Stimulated activated CD4-positive, alpha-beta T cell treated with anti-CD3 and anti-CD28 coated beads, Interleukin-2, amount 100 ng/mL, for 24 hours (primary cell): ENCODE measurements at regions not wholly inside any gene's neighbourhood (a gene's known extent, or its start where the extent isn't known, plus 50 kb on each side); places are given as distances from the start of the nearest gene placed in this dataset.
"Not testable (repeated sequence)": the region's sequence is repeated elsewhere in the genome, so short reads cannot be mapped to it uniquely, and the experiment has no call there.

Experiments used
- DNase-seq, 2 donors: peaks; one replicate each; pipeline ENCODE4 v3.0.0-alpha.2; 2020

DNA sequence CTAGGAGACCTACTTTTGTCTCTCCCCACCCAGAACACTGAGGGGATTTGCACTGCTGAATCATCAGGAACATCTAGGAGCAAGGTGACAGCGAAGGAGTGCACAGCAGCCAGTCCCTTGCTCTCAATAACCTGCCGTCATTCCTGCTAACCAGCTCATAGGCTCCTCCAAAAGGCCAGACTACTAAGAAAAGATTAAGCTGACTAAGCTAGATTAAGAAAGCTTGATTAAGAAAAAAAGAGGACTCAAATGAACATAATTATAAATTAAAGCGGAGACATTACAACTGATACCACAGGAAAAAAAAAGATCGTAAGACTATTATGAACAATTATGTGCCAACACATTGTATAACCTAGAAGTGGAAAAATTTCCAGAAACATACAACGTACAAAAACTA is 1254.8 kb upstream of the CHAC2 start:
- no peak for DNase-seq

DNA sequence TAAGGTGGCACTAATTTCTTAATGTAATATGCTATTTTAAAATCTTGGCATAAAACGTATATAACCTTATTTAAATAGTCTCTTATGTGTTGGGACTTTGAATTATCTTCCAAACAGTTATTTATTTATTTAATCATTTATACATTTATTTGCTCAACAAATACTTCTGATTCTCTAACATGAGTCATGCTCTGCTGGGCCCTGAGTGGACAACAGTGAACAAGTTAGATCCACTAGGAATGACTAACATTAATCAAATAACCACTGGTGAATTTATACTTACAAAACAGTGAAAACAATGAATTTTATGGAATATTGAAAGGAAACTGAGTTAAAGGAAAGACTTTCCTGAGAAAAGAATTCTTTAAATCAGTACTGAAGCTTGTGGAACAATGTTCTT is 1257.2 kb upstream of the CHAC2 start:
- no peak for DNase-seq

DNA sequence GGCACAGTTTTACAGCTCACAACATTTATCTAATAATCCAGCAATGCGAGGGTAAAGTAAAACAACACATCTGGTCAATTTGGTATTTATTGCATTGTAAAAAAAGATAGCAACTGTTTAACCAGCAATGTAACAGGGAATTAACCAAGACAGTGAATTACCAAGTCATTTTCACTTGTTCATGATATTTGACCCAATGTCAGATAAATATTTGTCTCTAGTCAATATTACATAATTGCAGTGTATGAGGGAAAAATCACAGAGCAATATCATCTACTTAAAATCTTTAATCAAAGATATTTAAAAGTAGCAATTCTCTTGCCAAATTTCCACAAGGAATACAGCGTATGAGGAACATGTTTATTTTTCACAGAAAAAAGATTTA is 1265.1 kb upstream of the CHAC2 start:
- no peak for DNase-seq

DNA sequence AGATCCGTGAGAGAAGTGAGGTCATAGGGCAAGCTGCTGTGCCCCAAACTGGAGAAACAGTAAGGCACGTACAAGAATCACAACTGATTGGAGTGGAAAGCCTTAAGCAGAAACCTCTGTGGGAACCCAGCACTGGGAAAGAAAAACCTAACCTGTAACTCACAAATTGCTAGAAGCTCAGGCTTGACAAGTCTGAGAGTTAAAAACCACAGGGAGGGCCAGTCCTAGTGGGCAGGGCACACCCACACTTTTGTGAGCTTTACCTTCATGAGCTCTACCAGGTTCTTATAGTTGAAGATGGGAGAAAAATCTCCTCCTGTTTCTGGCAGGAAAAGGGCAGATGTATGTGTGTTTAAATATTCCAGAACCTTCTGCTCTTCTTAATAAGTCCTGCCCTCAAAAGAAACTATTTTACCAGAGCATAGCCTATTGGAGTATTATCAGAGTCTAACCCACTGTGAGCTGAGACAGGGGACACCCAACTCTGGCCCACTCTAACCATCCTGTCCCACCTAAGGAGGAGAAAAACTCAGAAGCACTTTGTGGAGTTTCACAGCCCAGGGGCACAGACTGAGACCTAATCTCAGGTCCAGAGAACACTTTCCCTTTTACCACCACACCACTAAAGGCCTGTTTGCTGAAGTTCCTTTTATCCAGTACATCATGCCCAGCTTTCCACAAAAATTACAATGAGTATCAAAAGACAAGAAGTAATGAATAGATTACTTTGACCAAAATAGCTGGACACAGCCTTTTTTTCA is 1265.7 kb upstream of the CHAC2 start:
- no peak for DNase-seq

DNA sequence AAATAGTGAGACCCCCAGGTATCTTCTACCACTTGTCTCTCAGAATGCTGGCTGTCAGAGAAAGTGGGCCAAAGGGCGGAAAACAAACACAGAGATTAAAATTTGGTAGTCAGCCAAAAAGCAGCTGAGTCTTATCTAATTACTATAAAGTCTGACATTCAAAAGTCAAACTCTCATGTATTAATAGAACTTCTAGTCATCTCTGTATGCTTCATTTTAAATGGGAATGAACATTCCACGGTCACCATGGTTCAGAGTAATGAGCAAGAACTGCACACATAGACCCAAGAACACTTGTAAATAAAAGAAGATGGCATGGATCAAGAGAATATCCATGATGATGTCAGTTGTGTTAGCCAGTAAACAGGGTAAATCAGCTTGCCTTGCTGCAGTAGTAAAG is 1267.0 kb upstream of the CHAC2 start:
- no peak for DNase-seq

DNA sequence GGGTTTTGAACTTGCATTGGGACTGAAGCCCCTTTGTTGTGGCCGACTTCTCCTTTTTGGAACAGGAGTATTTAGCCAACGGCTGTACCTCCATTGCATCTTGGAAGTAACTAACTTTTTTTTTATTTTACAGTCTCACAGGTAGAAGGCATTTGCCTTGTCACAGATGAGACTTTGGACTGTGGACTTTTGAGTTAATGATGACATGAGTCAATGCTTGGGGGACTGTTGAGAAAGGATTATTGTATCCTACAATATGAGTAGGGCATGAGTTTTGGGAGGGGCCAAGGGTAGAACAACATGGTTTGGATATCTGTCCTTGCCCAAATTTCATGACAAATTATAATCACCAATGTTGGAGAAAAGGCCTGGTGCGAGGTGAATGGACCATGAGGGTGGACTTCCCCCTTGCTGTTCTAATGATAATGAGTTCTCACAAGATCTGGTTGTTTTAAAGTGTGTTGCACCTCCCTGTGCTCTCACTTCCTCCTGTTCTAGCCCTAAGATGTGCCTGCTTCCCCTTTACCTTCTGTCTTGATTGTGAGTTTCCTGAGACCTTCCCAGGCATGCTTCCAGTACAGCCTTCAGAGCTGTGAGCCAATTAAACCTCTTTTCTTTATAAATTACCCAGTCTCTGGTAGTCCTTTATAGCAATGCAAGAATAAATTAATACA is 1269.4 kb upstream of the CHAC2 start:
- no peak for DNase-seq

DNA sequence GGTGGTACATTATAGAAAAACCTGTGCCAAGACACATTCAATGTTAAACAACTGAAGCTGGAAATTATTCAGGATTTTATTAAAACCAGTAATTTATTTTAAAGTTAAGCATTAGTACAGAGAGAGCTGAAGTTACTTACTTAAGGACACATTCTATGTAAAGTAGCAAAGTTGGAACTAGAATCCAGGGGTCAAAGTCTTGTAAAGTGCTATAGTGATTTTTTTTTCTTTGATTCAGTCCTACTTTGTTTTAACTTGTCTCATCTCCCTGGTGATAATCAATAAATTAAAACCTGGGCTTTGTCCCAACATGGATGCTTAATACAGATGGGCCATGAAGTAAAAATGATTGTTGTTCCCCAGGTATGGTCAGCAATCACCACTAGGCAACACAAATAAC is 1271.8 kb upstream of the CHAC2 start:
- no peak for DNase-seq

DNA sequence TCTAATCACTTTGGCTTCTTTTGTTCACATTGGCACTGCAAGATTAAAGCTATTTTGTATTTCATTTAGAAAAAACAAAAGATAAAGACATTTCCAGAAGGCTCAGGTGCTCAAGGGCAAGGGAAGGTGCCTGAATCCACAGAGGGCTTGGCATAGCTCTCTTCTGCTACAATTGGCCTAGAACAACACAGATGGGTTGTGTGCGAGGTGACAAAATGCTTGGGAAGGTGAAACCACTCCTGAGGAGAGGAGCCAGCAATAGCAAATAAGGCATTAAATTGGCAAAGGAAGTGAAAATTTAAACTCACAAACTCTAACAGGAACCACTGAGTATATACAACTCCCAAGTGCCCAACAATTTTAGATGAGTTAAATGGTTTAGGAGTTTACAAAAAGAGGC is 1290.4 kb upstream of the CHAC2 start:
- DNase-seq, result no peak

DNA sequence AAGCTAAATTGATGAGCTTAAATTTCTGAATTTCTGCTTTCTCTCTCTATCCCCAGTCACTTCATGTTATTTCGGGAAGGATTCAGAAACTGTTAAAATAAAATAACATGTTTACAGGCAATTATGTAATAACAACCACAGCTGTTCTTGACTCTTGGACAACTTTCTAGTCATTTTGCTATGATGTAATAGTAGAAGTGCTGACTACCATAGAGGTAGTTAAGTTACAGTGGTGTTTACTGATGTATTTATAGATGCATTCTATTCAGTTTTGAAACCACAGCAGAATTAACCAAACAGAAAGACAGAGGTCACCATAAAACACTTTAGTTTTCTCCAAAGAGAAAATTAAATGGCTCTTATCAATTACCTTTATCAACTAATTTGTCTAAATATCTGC is 1292.0 kb upstream of the CHAC2 start:
- no peak for DNase-seq

DNA sequence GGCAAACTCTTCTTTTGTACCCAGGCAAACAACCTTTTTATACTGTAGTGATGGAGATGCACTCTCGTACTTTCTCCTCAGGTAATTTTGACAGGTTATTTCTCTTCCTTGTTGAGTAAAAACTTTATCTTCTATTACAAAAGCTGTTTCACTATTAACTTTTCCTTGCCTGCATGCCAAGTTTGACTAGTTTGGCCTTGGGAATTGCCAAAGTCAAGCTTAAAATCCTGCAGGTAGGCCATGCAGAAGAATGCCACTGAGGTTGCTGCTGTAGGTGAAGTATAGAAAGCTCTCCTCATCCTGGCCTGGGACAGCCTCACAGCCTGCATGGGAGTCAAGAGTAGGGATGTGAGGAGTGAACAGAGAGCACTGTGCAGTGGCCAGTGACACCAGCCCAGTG is 1293.5 kb upstream of the CHAC2 start:
- no peak for DNase-seq

DNA sequence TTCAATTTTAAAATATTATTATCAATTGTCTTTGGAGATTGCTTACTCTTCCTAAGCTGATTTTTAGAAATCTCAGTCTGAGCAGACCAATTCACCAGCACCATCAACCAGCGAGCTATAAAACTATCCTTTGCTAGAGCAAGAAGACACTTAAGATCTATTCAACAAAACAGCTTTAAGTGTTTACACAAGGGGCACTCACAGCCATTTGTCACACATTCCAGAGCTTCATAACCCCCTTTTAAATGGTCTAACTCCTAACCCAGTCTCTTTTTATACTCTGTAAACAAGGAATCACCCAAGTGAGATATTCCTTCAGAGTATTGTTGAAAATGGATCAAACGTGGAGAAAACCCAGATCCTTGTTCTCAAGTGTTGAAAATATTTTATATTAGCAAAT is 1294.1 kb upstream of the CHAC2 start:
- no peak for DNase-seq

DNA sequence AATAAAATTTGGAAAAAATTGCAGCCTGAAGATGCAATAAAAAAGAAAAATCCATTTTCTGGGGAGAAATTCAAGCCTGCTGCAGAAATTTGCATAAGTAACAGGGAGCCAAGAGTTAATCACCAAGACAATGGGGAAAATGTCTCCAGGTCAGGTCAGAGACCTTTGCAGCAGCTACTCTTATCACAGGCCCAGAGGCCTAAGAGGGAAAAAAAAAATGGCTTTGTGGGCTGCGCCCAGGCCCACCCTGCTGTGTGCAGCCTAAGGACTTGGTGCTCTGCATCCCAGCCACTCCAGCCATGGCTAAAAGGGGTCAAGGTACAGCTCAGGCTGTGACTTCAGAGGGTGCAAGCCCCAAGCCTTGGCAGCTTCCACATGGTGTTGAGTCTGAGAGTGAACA is 1297.1 kb upstream of the CHAC2 start:
- DNase-seq, result not testable (repeated sequence)

DNA sequence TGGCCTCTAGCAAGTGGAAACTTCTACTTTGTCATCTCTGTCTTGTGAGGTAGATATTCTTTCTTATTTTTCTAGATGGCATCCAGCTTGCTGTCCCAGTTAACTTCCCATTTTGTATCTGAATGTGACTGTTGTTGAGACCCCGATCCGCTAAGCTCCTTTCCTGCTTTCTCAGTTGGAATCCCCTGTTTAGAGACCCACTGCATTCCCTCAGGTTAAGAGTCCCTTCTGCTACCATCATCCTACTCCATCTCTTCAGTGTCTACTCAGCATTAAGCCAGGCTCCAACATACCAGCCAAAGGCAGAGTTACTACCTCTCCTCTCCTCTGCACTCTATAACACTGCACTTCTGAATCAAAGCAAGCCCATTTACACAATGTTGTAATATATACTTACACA is 1300.4 kb upstream of the CHAC2 start:
- no peak for DNase-seq

DNA sequence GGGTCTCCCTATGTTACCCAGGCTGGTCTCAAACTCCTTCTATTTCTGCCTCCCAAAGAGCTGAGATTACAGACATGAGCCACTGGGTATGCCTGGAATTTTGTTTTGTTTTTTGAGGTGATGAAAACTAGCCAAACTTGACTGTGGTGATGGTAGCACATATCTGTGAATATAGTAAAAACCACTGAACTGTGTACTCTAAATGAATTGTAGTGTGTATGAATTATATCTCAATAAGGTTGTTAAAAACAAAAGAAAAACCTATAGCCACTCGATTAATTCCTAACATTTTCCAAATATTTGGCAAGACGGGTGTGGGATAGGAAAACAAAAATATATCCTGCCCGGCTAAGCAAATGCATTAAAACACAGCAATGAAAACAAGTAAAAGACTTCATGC is 1302.3 kb upstream of the CHAC2 start:
- no peak for DNase-seq

DNA sequence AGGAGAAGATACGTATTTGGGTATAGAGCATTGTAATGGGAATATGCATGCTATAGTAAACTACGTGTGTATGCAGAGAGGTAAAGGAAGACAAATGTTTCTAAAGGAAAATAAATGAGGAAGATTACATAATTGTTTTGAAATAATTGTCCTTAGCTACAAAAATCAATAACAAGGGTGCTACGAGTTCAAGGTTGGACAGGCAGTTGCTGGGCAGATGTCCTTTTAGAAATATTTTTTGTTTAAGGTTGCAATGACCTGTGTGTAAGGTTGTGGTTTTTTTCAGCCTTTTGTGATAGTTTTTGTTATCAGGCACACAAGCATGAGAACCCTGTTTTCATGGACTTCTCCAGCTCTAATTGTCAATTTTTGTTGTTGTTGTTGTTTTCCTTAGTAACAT is 1304.1 kb upstream of the CHAC2 start:
- DNase-seq, result no peak

DNA sequence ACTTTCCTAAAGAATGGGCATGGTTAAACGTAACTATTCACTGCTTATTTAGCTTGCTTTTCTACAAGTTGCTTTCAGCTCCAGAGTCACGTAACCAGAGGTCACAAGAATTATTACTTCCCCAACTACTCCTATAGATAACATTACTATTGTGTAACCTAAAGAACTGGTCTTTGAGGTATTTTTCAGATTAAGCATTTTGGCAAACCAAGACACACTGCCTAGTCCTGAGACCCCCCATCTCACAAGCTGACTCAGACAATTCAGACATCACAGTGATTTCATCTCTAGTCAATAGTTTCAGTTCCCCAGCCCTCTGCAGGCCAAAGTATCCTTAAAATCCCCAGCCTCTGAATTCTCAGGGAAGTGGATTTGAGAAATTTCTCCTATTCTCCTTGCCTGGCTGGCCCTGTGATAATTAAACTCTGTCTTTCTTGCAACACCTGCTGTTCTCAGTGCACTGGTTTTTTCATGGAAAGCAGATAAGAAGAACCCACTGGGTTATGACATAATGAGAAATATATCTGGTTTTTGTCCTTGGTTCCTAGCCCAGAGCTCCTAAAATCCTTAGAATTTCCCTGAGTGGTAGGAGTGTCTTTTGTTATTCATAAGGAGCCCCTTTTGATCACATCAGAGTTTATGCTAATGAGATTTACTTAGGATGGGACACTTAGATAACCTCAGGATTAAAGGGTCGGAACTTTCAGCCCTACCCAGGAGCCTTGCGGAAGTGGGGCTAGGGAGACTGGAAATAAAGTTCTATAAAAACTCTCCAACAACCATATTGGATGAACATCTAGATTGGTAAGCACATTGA is 1310.8 kb upstream of the CHAC2 start:
- DNase-seq, result no peak

DNA sequence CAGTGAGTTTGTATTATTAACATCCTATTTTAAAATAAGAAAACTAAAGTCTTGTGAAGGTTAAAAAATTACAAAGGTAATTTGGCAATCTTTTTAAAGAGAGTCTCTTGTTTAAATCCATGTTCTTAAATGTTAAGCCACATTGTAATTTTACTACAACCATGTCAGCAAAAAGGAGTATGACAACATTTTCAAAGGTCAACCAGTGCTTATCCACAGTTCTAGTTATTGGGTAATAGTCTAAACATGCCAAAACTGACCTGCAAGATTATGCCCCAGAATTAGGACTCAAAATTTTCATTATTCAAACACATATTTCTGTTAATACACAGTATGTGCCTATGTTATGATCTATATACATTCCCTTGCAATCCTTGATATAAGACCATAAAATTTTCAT is 1312.6 kb upstream of the CHAC2 start:
- DNase-seq, result no peak

DNA sequence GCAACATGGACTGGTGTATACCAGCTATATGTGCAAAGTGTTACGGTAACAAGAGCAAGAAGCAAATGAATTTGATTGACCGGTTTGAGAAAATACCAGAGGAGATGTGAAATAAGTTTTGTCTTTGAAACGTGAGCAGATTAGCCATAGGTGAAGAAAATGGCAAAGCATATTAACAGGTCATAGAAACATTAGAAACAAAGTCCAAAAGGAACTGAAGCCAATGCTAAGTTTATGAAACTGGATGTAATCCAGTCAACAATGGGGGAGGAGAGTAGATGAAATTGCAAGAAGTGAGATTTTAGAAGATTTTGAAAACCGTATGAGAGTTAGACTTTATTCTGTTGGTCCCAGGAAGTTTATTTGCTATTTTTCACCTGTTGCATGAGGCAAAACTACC is 1315.4 kb upstream of the CHAC2 start:
- no peak for DNase-seq

DNA sequence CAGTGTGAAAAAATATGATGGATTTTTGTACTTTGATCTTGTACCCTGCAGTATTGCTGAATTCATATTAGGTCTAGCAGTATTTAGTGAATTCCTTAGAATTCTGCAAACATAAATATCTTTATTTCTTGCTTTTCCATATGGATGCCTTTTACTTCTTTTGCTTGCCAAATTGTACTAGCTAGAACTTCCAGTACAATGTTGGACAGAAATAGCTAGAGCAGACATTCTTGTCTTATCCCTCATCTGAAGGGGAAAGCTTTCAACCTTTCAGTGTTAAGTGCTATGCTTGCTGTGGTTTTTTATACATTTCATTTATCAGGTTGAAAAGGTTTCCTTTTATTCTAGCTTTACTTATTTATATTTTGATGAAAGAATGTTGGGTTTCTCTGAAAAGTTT is 1321.9 kb upstream of the CHAC2 start:
- no peak for DNase-seq

DNA sequence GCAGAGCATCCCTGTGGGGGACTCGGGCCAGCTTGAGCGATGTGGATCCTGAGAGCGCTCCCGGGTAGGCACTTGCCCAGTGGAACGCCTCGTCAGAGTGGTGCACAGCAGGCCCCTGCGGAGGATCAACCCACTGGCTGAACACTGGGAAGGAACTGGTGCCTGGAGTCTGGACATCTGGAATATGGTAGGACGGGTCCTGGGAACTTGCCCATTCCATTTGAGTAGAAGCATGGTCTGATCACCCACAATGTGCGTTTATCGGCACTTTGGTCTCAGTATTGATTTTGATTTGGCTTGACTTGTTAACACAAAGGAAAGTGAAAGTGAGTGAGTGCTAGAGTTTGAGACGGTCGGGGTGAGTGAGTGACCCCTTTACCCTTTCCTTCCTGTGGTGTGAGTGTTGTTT is 1336.2 kb upstream of the CHAC2 start:
- DNase-seq, result no peak

DNA sequence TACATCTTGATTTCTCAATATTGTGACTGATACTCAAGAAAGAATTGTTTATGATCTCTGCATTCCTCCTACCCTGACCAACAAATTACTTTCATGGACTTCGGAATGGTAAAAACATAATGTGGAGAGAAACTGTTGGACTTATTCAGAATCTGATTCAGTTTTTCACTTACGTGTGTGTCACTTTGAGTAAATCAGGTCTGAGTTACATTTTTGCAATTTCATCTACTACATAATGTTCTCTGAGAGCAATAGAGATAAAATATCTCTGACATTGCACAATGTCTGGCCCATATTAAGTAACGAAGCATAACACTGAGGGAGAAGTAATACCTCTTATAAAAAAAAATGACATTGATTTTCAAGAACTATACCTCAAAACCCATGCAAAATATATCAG is 1337.9 kb upstream of the CHAC2 start:
- DNase-seq, result no peak

DNA sequence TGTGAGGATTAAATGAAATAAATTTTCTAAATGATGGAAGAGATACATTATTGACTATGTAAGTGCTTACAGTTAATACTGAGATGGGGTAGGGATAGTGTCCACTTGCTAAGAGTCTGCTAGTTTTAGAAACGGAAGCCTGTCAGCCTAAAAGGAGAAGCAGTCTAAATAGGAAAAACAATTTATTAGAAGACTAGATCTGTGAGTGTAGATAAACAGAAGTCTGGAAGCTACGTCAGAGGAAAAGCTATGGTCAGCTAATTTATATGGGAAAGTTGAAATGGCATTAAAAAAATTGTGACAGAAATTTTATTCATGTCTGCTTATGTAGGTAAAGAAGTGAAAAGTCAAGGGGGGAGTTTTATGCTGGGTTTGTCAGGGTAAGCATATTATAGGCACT is 1338.4 kb upstream of the CHAC2 start:
- no peak for DNase-seq

DNA sequence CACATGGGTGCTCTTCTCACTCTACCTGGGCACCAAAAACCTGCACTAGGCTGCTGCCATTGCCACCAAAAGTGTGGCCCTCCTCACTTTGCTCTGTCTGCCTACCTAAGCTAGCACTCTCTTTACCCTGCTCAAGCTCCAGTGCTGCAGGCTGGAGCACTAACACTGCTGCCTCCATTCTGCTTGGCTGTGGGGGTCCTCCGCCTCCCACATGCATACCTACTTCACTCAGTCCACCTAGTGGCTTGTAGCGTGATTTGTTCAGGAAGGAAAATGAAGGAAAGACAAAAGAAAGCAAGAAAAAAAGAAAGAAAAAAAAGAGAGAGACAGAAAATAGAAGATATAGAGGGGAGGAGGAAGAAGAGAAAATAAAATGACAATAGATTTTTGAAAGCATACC is 1339.4 kb upstream of the CHAC2 start:
- DNase-seq, result no peak

DNA sequence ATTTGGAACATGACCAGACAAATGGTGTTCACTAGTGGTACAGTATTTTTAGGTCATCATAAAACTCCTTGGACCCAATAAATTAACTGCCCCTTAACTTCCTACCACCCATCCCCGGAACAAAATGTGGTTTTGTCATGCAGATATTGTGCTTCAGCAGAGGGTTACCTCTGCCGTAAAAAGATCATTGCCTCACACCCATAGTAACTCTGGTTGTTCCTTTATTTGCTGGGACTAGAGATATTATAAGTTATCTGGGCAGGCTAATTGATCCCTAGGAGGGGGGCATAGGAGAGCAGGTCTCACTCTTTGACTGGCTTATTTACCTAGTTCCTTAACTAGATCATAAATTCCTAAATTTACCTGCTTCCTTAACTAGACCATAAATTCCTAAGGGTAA is 1343.9 kb upstream of the CHAC2 start:
- no peak for DNase-seq
